GM18508 (cell line): ENCODE measurements at regions not wholly inside any gene's neighbourhood (a gene's known extent, or its start where the extent isn't known, plus 50 kb on each side); places are given as distances from the start of the nearest gene placed in this dataset.

Experiments
- ATAC-seq: cut with Tn5 transposase; IDR thresholded peaks from one replicate; pipeline ENCODE4 v1.9.1; 2021; ENCODE audit warnings: moderate number of reproducible peaks; ENCODE audit not compliant: insufficient read depth, unreplicated experiment

GRCh38 chr3:181458857-181459256 is 252.9 kb upstream of the SOX2 start:
- no peak for ATAC-seq

- ATAC-seq: no peak
These were observed 254.0 kb upstream of the SOX2 start for GRCh38 chr3:181457756-181458155.

GRCh38 chr3:181457190-181457589 is 254.5 kb upstream of the SOX2 start:
- ATAC-seq: no peak

GRCh38 chr3:181455276-181455675 is 256.4 kb upstream of the SOX2 start:
- no peak for ATAC-seq

- ATAC-seq: no peak
These were observed 257.2 kb upstream of the SOX2 start for GRCh38 chr3:181454451-181455027.

- no peak for ATAC-seq
These were observed 265.0 kb upstream of the SOX2 start for GRCh38 chr3:181446741-181447140.

GRCh38 chr3:181442066-181442465 is 269.7 kb upstream of the SOX2 start:
- no peak for ATAC-seq

- no peak for ATAC-seq
These were observed 278.7 kb upstream of the SOX2 start for GRCh38 chr3:181432992-181433391.

GRCh38 chr3:181431748-181432147 is 280.0 kb upstream of the SOX2 start:
- no peak for ATAC-seq

- no peak for ATAC-seq
These were observed 286.7 kb upstream of the SOX2 start for GRCh38 chr3:181425074-181425473.

- no peak for ATAC-seq
These were observed 293.5 kb upstream of the SOX2 start for GRCh38 chr3:181418233-181418632.

GRCh38 chr3:181417748-181418147 is 294.0 kb upstream of the SOX2 start:
- no peak for ATAC-seq

- ATAC-seq: no peak
These were observed 300.9 kb upstream of the SOX2 start for GRCh38 chr3:181410870-181411269.

GRCh38 chr3:181403876-181404660 is 307.7 kb upstream of the SOX2 start:
- no peak for ATAC-seq

- no peak for ATAC-seq
These were observed 309.4 kb upstream of the SOX2 start for GRCh38 chr3:181402347-181402746.

- ATAC-seq: no peak
These were observed 326.8 kb upstream of the SOX2 start for GRCh38 chr3:181384970-181385369.

- ATAC-seq: no peak
These were observed 328.0 kb upstream of the SOX2 start for GRCh38 chr3:181383760-181384159.

- no peak for ATAC-seq
These were observed 328.5 kb upstream of the SOX2 start for GRCh38 chr3:181383201-181383600.

- no peak for ATAC-seq
These were observed 329.1 kb upstream of the SOX2 start for GRCh38 chr3:181382656-181383055.

GRCh38 chr3:181379278-181379677 is 332.4 kb upstream of the SOX2 start:
- ATAC-seq: no peak

- no peak for ATAC-seq
These were observed 342.1 kb upstream of the SOX2 start for GRCh38 chr3:181369637-181370036.

- ATAC-seq: no peak
These were observed 348.5 kb upstream of the SOX2 start for GRCh38 chr3:181363231-181363630.
